ENCODE measurements at regions not wholly inside any gene's neighbourhood (a gene's known extent, or its start where the extent isn't known, plus 50 kb on each side); places are given as distances from the start of the nearest gene placed in this dataset.
"Not testable (repeated sequence)": the region's sequence is repeated elsewhere in the genome, so short reads cannot be mapped to it uniquely, and the experiment has no call there.

GRCh38 chr3:177340243-177340830 lies 143.1 kb upstream of the TBL1XR1 start:
- no peak for DNase-seq

GRCh38 chr3:177341736-177342419 lies 144.6 kb upstream of the TBL1XR1 start:
- DNase-seq = no peak

- no peak for DNase-seq
These were observed 145.9 kb upstream of the TBL1XR1 start for GRCh38 chr3:177343122-177343625.

DNA sequence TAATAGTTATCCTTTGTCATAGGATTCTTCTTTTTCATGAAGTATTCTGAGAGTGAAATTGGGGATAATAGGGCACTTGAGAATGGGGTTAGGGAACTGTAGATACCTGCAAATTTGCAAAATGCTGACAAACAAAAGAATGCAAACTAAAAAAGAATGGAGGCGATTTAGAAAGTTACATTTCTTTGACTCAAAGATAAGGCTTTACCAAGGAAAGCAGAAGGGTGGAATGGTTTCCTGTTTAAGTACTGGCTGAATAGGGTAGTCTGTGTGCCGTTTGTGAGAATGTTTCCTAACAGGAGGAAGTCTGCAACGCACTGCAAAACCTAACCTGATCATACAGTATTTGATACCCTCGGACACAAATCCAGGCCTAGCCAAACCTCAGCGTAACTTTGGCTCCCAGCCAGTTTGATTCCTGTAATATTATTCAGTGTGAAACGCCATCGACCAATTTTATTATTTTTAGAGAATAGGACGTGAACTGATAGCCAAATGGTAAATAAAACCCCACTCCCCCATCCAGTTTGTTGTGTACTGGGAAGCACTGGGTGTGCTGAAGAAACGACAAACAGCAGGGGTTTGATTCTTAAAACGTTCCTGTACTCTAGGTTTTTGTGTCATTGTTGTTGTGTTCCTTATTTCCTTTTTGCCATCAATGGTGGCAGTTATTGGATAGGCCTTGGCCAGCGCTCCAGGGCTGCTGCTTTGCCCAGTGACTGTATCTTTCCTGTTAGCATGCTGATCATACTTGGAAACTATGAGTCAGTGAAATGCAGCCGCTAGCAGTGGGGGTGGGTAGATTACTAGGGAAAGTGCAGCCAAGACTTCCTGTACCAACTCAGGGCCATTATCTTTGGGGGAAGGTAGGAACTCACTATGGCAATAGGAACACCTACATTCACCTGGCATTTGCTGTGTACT lies 148.0 kb upstream of the TBL1XR1 start:
- DNase-seq = peak; percentile 55

- no peak for DNase-seq
These were observed 148.8 kb upstream of the TBL1XR1 start for GRCh38 chr3:177345973-177346503.

GRCh38 chr3:177346878-177347277 lies 149.6 kb upstream of the TBL1XR1 start:
- no peak for DNase-seq

- DNase-seq = no peak
These were observed 150.3 kb upstream of the TBL1XR1 start for GRCh38 chr3:177347611-177348010.

GRCh38 chr3:177348974-177349373 lies 151.7 kb upstream of the TBL1XR1 start:
- no peak for DNase-seq

- DNase-seq = no peak
These were observed 152.1 kb upstream of the TBL1XR1 start for GRCh38 chr3:177349384-177349783.

DNA sequence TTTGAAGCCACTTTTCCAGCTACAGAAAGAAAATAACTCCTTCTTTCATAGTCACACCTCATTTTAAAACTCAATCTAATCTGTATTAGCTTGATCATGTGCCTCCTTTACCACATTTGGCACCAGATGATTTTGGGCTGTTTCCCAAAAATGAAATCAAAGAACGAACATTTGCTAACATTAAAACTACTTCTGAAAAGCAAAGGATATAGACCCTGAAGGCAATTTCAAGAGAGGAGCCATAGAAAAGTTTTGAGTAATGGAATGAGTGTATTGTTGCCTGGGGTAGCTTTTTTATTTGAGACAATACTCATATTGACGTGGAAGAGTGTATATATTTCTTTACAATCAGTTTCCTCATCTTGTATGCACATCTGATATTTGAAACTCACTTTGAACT lies 152.8 kb upstream of the TBL1XR1 start:
- DNase-seq = no peak

DNA sequence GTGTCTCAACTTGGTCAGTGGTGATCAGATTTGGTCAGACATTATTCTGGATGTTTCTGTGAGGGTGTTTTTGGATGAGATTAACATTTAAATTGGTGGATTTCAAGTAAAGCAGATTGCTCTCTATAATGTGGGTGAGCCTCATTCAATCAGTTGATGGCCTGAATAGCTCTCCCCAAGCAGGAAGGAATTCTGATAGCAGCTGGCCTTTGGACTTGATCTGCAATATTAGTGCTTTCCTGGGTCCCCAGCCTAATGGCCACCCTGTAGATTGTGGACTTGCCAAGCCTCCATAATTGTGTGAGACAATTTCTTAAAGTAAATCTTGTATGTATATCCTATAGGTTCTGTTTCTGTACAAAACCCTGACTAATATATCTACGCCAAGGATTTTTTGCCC lies 153.9 kb upstream of the TBL1XR1 start:
- DNase-seq = no peak

- DNase-seq = no peak
These were observed 154.5 kb upstream of the TBL1XR1 start for GRCh38 chr3:177351757-177352158.

GRCh38 chr3:177352424-177352823 lies 155.1 kb upstream of the TBL1XR1 start:
- DNase-seq = no peak

GRCh38 chr3:177353140-177353539 lies 155.9 kb upstream of the TBL1XR1 start:
- no peak for DNase-seq

DNA sequence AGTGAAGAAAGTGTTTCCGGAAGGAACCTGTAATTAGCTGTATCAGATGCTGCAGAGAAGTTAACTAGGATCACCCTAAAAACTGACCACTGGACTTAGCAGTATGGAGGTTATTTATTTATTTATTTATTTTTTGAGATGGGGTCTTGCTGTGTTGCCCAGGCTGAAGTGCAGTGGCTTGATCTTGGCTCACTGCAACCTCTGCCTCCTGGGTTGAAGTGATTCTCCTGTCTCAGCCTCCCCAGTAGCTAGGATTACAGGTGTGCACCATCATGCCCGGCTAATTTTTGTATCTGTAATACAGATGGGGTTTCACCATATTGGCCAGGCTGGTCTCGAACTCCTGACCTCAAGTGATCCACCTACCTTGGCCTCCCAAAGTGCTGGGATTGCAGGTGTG lies 156.6 kb upstream of the TBL1XR1 start:
- DNase-seq = not testable (repeated sequence)

GRCh38 chr3:177354466-177354865 lies 157.2 kb upstream of the TBL1XR1 start:
- no peak for DNase-seq

DNA sequence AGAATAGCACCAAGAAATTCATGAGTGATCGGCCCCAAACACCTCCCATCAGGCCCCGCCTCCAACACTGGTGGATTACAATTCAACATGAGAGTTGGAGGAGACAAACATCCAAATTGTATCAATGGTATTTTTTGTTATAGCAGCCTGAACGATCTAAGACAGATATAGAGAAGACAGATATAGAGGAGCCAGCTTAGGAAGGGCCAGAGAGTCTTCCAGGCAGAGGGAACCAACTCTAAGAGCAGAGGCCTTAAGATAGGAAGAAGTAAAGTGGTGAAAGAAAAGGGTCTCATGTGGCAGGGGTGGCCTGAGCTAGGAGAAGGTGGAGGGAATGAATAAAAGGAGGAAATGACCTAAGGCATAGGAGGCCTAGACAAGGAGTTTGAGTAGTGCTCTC lies 158.8 kb upstream of the TBL1XR1 start:
- no peak for DNase-seq

GRCh38 chr3:177356952-177357351 lies 159.7 kb upstream of the TBL1XR1 start:
- DNase-seq = no peak

DNA sequence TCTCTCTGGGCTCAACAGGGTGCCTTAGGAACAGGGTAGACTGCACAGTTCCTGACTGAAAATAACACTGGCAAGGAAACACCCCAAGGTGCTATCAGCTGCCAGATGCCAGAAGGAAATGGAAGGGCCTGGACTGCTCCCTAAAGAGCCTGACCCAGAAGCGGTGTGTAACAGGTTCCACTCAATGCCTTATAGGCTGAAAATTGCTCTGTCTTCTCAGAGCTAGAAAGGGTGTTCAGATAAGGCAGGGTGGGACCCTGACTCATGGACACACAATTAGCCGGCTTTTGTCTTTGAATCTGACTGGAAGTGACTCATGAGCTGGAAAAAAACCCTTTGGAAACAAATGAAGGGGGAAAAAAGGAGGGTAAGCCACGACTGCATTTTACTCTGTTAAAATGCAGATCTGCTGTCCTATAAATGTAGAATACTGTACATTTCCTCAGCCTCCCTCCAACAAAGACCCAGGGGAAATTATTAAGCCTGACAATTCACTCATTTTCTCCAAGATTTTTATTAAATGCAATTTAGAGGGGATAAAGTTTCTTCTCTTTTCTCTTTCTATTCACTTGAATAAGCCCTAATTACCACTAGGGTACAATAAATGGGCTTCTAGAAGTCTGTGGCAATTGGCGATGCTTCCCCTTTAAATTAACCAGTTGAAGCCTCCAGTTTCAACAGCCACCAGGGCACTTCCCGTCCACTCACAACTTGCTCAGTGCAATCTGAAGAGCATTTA lies 160.2 kb upstream of the TBL1XR1 start:
- peak; percentile 16 for DNase-seq

DNA sequence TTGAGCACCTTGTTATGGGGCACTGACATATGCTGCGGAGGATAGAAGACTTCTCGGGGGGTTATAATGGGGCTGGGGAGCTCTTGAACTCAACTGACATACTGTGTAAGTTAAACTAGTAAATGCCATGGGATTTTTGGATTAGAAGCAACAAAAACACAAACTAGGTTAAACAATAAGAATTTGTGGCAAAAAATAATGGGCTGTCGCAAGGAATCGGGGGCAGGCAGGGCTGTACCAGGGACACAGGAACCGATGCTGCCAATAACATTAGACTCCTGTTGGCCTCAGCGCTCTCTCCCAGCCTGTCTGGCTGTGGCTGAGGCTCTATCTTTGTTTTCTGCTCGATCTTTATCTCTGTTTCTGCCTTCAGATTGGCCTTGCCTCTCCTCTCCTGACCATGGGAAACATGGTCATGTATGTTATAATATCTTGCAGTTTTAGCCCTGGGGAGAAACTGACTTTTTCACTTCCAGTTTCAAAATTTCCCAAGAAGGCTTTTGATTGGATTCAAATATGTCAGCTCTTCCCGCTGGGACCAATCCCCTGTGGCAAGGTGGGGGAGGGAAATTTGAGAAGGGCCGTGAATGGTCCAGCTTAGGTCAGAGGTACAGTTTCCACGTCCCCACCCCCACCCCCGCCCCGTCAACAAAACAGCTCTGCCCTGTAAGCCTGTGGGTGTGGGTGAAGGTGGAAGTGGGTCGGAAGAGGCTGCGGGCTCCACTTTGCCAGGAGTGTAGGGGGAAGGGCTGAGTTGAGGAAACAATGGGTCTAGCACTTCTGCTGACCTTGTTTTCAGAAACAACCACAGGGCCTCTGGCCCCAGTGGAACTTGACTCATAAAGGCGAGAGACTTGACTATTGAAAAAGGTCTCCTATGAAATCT lies 161.1 kb upstream of the TBL1XR1 start:
- DNase-seq = peak; percentile 82

GRCh38 chr3:177358977-177359592 lies 161.8 kb upstream of the TBL1XR1 start:
- peak; percentile 46 for DNase-seq

All from CD4-positive, alpha-beta T cell treated with Interleukin-12 subunit alpha and Interleukin-12 subunit beta, for 1 hour (primary cell).